ENCODE measurements at regions not wholly inside any gene's neighbourhood (a gene's known extent, or its start where the extent isn't known, plus 50 kb on each side); places are given as distances from the start of the nearest gene placed in this dataset.

DNA sequence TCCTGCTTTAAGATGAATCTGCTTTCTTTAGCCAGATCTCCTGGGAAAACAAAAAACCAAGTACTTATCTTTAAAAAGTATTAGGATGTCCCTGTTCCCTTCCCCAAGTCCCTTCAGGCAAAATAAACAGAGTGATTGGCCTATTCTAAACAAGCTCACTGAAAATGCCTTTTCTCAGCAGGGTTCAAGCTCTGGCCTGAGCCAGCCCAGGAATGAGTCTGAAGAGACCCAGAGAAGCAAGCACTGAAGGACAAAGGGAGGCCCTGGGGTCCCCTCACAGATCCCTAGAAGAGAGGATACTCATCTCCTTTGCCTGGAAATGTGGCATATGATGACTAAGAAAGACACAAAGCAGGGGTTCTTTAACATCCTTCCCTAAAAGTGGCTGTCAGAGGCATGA lies 66.8 kb upstream of the MAP1B start:
- no peak for DNase-seq (ENCODE audit: low read depth in 2 of 2, low spot score in 1 of 2)

DNA sequence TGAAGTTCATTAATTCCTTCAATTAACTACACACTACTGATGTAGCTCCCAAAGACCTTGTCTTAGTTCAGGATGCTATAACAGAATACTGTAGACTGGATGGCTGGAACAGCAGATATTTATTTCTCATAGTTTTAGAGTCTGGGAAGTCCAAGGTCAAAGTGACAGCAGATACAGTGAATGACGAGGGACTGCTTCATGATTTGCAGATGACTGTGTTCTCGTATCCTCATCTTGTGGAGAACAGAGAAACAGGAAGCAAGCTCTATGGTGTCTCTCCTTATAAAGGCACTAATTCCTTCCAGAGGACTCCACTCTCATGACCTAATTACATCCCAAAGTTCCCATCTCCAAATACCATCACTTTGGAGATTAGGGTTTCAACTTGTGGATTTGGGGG lies 65.6 kb upstream of the MAP1B start:
- DNase-seq (ENCODE audit: low read depth in 2 of 2, low spot score in 1 of 2): no peak

DNA sequence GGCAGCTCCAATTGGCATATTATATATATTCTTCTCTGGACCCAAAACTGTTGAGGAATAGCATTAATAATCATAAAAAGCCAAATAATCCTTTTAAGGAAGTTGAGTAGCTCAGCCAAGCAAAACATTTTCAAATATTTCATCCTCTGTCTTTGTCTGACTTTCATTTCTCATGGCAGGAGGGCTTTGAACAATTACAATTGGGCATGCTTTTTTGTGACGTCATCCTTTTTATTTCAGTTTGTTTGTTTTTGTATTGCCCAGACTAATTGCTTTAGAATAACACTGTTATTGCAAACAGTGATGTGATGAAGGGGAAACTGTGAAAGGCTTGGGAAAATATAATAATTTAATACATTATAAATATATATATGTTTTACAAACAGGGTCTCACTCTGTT lies 65.2 kb upstream of the MAP1B start:
- DNase-seq (ENCODE audit: low read depth in 2 of 2, low spot score in 1 of 2): no peak

DNA sequence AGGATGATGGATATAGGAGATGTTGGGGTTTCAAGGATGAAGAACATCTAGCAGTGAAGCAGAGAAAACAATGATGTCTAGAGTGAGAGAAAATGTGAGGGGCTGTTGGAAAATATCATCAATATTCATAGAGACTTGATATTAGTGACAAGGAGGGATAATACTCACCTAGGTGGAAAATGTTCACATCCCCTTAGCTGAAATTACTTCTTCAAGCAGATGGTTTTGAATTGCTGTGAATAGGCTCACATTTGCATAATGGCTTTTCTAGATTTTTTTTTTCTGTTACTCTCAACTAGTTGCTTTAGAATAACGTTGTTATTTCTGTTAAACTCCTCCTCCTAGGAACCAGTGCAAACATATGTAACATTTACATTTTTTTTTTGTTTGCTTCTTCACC lies 61.6 kb upstream of the MAP1B start:
- no peak for DNase-seq (ENCODE audit: low read depth in 2 of 2, low spot score in 1 of 2)

DNA sequence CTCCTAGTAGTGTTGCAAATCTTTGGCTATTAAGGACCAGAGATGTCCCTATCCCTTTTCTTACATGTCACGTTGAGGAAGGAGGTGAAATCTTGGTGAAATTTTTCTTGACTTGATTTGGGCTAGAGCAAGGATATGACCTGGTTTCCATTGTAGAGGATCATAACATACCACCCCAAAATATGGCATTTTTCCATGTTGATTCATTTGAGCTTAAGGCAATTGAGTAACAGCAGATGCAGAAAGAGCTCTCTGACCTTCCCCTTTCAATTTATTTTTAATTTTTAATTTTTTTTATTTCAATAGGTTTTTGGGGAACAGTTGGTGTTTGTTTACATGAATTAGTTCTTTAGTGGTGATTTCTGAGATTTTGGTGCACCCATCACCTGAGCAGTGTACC lies 61.2 kb upstream of the MAP1B start:
- no peak for DNase-seq (ENCODE audit: low read depth in 2 of 2, low spot score in 1 of 2)

DNA sequence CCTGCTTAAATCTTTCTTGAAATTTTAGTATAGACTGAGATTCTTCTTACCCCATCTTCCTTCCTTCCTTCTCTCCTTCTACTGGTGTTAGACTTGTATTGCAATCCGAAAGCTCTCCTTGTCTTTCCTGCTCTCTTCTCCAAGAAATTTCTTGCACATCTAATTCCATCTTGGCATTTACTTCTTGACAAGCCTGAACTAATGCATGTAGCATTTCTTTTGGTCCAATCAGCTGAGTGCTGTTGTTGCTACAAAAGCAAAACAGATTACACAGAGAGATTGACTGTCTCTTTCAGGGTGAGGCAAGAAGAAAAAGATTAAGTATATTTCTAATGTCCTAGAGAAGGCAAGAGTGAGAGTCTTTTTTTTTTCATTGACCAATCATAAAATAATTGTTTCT lies 51.6 kb upstream of the MAP1B start:
- DNase-seq (ENCODE audit: low read depth in 2 of 2, low spot score in 1 of 2): no peak

Measured in stimulated activated CD8-positive, alpha-beta memory T cell treated with anti-CD3 and anti-CD28 coated beads, Interleukin-4, amount 100 ng/mL, for 4 hours (primary cell).